D721Med (cell line): ENCODE measurements at regions not wholly inside any gene's neighbourhood (a gene's known extent, or its start where the extent isn't known, plus 50 kb on each side); places are given as distances from the start of the nearest gene placed in this dataset.
"Not testable (repeated sequence)": the region's sequence is repeated elsewhere in the genome, so short reads cannot be mapped to it uniquely, and the experiment has no call there.

Source experiments
- DNase-seq: peaks from one replicate; pipeline ENCODE4 v3.0.0; 2011; ENCODE audit warnings: low spot score; ENCODE audit not compliant: insufficient read length
- FAIRE-seq: peaks from 2 replicates; lab custom pipeline; 2011; peaks lifted over from hg19 to GRCh38; lab: Jason Lieb, UNC
- TF ChIP-seq, protein P1 (sequence below): IDR thresholded peaks from 2 replicates; pipeline ENCODE4 v1.5.1; 2012; ENCODE audit warnings: mild to moderate bottlenecking, control low read depth; ENCODE audit not compliant: insufficient read depth; ENCODE audit errors: missing control alignments

DNA sequence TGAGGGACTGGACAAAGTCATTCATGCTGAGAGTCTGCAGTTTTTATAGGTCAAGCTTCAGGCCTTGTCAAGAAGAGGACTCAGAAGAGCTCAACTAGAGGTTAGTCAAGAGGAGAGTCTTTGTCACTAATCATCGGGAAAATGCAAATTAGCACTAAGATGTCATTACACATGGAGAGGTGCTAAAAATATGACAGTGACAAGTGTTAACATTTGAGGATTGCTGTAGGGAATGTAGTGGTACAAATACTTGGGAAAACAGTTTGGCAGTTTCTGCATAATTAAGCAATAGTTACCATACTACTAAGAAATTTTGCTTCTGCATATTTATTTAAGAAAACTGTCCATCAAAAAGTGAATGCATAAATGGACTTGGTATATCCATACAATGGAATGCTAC lies 60.9 kb upstream of the CSRP2 start:
- TF ChIP-seq, protein P1, sequence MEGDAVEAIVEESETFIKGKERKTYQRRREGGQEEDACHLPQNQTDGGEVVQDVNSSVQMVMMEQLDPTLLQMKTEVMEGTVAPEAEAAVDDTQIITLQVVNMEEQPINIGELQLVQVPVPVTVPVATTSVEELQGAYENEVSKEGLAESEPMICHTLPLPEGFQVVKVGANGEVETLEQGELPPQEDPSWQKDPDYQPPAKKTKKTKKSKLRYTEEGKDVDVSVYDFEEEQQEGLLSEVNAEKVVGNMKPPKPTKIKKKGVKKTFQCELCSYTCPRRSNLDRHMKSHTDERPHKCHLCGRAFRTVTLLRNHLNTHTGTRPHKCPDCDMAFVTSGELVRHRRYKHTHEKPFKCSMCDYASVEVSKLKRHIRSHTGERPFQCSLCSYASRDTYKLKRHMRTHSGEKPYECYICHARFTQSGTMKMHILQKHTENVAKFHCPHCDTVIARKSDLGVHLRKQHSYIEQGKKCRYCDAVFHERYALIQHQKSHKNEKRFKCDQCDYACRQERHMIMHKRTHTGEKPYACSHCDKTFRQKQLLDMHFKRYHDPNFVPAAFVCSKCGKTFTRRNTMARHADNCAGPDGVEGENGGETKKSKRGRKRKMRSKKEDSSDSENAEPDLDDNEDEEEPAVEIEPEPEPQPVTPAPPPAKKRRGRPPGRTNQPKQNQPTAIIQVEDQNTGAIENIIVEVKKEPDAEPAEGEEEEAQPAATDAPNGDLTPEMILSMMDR, result no peak
- FAIRE-seq (no peak), DNase-seq (no peak)

DNA sequence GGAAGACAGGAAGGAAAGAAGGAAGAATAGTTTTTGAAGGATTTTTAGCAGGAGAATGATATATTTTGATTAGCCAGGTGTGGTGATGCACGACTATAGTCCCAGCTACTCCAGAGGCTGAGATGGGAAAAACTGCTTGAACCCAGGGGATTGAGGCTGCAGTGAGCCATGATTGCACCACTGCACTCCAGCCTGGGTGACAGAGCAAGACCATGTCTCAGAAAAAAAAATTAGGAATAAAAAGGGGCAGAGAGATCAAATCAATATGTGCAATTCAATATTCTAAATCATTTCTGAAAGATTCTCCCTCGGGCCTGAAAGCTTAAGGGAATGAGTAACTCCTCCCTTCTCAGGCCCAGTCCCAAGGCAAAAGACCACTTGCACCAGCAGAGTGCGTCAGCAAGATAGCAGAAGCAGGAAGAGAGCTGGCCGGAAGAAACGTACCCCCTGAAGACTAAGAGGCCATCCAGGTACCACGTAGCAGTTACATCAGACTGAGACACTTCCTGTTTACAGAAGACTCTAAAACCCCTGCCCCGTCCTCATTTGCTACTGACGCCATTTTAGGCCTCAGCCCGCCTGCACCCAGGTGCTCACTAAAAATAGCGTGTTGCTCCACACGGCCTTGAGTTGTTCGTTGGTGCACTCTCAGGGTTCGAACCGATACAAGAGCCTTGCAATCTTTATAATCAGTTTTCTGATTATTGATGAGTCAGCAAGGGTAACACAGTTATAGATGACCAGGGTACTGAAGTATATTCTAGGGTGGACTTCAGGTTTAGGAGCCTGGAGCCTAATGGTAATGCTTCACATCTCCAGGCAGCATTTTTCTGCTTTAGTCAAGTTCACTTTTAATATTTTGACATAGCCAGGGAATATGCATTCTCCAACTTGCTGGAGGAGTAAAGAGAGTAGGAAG lies 57.7 kb upstream of the CSRP2 start:
- TF ChIP-seq, protein P1, result no peak
- DNase-seq (no peak), FAIRE-seq (no peak)

DNA sequence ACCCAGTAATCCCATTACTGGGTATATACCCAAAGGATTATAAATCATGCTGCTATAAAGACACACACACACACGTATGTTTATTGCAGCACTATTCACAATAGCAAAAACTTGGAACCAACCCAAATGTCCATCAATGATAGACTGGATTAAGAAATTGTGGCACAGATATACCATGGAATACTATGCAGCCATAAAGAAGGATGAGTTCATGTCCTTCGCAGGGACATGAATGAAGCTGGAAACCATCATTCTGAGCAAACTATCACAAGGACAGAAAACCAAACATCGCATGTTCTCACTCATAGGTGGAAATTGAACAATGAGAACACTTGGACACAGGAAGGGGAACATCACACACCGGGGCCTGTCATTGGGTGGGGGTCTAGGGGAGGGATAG lies 54.6 kb upstream of the CSRP2 start:
- DNase-seq, FAIRE-seq: not testable (repeated sequence)

DNA sequence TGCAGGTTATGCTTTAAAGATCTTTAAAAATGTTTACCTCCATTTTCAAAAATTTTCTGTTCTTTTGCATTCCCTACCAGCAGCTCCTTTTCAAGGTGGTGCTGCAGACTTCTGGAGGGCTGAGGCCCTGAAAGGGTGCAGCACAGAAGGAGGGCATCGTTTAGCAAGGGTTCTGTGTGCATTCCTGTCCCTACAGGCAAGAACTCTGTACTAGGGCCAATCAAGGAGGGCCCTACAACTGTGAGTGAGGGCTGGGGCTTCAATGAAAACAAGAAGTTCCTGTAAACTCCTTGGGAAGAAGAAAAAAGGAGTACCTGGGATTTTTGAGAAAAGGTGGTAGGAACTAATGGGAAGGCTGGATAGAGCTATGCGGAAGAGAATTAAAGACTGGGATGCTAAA lies 50.7 kb upstream of the CSRP2 start:
- TF ChIP-seq, protein P1, result no peak
- FAIRE-seq (no peak), DNase-seq (no peak)
